Esophagus (tissue), 2 donors: ENCODE measurements at regions not wholly inside any gene's neighbourhood (a gene's known extent, or its start where the extent isn't known, plus 50 kb on each side); places are given as distances from the start of the nearest gene placed in this dataset.
"Not testable (repeated sequence)": the region's sequence is repeated elsewhere in the genome, so short reads cannot be mapped to it uniquely, and the experiment has no call there.

Experiments
- H3K27ac ChIP-seq, 2 donors: one replicate each; pipeline ENCODE4 v1.5.1; 2013; ENCODE audit warnings: low read depth in 2 of 2, mild to moderate bottlenecking in 2 of 2, inconsistent platforms in 1 of 2, low read length in 1 of 2, moderate library complexity in 1 of 2
- H3K27me3 ChIP-seq, 2 donors: one replicate each; pipeline ENCODE4 v1.6.1; 2013; ENCODE audit warnings: low read length in 2 of 2, control low read depth in 1 of 2, mild to moderate bottlenecking in 1 of 2; ENCODE audit not compliant: insufficient read depth in 2 of 2, control insufficient read depth in 1 of 2
- H3K36me3 ChIP-seq, 2 donors: one replicate each; pipeline ENCODE4 v1.6.1; 2013; ENCODE audit warnings: low read length in 1 of 2; ENCODE audit not compliant: control insufficient read depth in 2 of 2, insufficient read depth in 2 of 2
- H3K4me1 ChIP-seq, 2 donors: one replicate each; pipeline ENCODE4 v1.6.1; 2013; ENCODE audit warnings: low read length in 1 of 2; ENCODE audit not compliant: control insufficient read depth in 2 of 2, insufficient read depth in 2 of 2
- H3K4me3 ChIP-seq, 2 donors: one replicate each; pipeline ENCODE4 v1.5.1; 2013; ENCODE audit warnings: low read length in 2 of 2, mild to moderate bottlenecking in 2 of 2, low read depth in 1 of 2, moderate library complexity in 1 of 2
- H3K9me3 ChIP-seq, 2 donors: one replicate each; pipeline ENCODE4 v1.6.1; 2013; ENCODE audit warnings: mild to moderate bottlenecking in 2 of 2, low read depth in 1 of 2, low read length in 1 of 2, moderate library complexity in 1 of 2; ENCODE audit not compliant: control insufficient read depth in 2 of 2, insufficient read depth in 1 of 2
- WGBS, 2 donors: extraction: QIAGEN DNeasy Blood & Tissue Kit; methylation state at CpG; one replicate each; pipeline ENCODE4 v1.1.7; 2013; 5-methylcytosine and 5-hydroxymethylcytosine counted together
- donor health status: healthy with polysubstance abuse.
- donor health status: Bipolar disorder and iron deficiency.

DNA sequence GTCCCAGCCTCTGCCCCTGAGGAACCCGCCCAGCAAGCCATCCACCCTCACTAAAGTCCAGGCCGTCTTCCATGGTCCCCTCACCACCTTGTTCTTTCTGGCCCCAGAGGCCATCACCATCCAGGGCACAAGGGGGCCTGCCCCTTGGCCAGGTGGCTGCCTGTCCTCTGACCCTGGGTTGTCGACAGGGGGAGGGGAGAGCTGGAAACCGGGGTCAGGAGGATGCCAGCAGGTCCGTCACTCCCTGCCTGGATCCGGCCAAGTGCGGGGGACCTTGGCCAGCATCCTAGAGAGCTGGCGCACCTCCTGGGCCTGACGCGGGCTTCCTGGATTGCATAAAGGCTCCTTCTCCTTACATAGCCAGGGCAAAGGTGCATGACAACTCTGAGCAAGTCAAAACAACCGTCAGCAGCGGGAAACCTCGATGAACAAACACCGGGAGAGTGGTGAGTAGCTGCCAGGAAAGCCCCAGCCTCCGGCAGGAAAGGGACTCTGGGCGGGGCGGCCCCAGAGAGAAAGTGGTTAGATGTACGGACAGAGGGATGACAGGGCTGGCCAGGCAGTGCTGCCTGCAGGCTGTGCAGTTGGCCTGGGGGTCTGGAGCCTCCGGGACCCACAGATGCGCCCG lies 4461.2 kb upstream of the TPTE start:
- H3K27ac ChIP-seq, H3K4me3 ChIP-seq, H3K36me3 ChIP-seq, H3K27me3 ChIP-seq, H3K4me1 ChIP-seq, H3K9me3 ChIP-seq: not testable (repeated sequence)
- WGBS, 2 donors = no CpG with 5 or more reads among the region's 21 CpGs

DNA sequence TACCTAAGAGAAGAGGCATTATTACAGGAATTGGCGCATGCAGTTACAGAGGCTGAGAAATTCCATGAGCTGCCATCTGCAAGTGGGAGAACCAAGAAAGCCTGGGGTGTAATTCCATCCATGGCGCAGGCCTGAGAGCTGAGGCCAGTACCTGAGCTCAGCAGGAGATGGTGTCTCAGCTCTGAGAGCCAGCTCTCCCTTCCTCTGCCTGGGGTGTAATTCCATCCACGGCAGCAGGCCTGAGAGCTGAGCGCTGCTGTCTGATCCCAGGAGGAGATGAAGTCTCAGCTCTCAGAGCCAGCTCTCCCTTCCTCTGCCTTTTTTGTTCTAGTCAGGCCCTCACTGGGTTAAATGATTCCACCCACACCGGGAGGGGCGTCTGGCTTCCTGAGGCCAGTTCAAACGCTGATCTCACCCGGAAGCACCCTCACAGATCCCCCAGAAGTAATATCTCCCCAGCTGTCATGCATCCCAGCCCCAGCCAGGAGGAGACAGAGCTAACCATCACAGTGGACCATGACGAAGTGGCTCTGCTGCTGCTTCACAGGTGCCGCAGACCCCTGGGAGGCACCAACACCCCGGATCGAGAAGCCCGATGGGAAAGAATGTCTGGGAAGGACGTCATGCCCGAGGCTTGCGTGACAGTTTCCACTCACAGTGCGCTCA lies 4454.9 kb upstream of the TPTE start:
- no CpG with 5 or more reads among the region's 17 CpGs for WGBS, 2 donors
- not testable (repeated sequence) for H3K4me1 ChIP-seq, H3K4me3 ChIP-seq, H3K36me3 ChIP-seq, H3K9me3 ChIP-seq, H3K27ac ChIP-seq, H3K27me3 ChIP-seq

DNA sequence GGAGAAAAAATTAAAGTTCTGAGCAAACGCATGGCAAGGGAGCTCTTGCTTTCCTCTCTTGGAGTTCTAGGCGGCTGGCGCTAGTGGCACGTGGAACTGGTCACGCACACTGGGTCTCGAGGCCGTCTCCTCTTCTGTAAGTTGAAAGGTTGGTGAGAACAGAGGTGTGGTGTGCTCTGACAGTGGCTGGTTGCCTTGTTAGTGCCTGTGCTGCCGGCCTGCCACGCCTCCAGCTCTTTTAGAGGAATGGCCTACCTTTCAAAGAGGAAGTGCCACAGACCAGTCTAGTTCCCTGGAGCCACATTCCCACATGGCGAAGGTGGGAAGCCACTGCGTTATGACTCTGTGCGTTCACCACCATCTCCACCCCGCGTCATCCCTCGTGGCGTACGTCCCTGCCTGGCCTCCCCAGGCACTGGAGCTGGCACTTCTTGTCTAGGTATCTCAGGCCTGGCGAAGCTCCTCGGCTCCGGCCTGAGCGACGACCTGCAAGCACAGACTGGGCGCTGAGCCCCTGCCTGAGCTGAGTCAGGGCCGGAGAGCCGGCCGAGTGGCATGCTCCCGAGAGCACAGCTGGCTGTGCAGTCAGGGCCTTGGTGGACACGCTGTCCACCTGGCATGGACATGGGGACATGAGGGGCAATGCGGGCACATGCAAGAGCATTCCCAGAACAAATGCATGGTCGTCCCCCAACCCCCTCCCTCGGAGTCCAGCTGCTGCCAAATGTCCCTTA lies 4453.1 kb upstream of the TPTE start:
- H3K4me1 ChIP-seq, H3K27me3 ChIP-seq, H3K36me3 ChIP-seq, H3K27ac ChIP-seq, H3K4me3 ChIP-seq, H3K9me3 ChIP-seq: not testable (repeated sequence)
- no CpG with 5 or more reads among the region's 31 CpGs for WGBS, 2 donors

DNA sequence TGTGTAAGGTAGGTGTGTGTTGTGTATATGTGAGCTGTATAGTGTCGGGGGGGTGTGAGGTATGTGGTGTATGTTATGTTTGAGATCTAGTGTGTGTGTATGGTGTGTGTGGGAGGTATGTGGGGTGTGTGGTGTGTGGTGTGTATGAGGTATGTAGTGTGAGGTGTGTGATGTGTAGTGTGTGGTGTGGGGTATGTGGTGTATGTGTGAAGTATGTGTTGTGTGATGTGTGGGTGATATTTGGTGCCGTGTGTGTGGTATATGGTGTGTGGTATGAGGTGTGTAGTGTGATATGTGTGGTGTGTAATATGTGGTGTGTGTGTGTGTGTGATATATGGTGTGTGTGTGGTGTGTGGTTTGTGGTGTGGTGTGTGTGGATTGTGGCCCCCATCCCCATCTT lies 4451.2 kb upstream of the TPTE start:
- 93 to 98% methylated on average over 1 of the region's 2 CpGs for WGBS, 2 donors
- H3K4me3 ChIP-seq, H3K9me3 ChIP-seq, H3K4me1 ChIP-seq, H3K27ac ChIP-seq, H3K27me3 ChIP-seq, H3K36me3 ChIP-seq: not testable (repeated sequence)

DNA sequence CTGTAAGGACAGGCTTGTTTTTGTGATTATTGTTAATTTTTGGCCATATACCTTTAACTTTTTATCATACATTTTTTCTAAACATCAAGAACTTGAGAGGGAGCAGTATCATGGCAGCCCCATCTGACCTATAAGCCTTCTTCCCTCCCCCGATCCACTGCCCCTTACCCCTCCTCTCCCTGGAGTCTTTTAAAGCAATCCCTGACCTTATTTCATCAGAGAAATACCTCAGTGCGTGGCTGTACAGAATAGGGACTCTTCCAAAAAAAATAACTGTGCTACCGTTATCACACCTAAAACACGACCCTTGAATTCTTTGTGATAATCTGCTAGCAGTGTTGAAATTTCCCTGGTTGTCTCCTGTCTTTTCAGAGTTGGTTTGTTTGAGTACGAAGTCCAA lies 4448.7 kb upstream of the TPTE start:
- H3K4me3 ChIP-seq, H3K9me3 ChIP-seq, H3K27ac ChIP-seq, H3K27me3 ChIP-seq, H3K4me1 ChIP-seq, H3K36me3 ChIP-seq: not testable (repeated sequence)
- WGBS, 2 donors = no CpG with 5 or more reads among the region's 5 CpGs

DNA sequence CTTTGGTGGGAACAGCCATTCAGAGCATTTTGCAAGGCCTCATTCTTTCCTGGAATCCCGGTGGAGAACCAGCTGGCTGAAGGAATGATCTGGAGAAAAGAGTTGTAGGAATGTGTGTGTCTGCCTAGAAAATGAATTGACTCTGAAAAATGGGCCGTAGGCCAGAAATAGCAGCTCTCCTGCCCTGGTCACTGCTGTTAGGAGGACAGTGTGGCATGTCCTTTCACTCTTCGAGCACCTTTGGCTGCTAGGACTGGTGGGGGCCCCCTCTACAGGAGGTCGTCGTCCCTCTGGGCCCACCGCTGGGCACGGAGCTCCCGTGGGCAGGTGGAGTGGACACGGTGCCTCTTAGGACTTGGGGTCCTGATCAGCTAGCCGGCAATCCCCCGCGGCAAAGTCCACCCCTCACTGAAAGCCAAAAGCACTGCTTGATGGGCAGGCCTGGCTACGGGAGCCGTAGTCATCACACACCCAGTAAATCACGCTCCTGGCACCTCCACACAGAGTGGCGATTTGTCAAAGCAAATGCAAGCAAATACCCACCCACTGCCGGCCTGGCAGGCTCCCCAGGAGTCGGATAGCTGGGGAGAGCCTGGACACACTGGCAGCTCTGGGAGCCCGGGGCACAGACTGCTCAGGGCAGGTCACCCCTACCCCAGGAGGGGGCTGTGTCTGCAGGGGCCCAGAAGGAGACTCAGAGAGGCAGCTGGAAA lies 4447.2 kb upstream of the TPTE start:
- H3K27me3 ChIP-seq, H3K27ac ChIP-seq, H3K9me3 ChIP-seq, H3K4me1 ChIP-seq, H3K36me3 ChIP-seq, H3K4me3 ChIP-seq: not testable (repeated sequence)
- WGBS, 2 donors = no CpG with 5 or more reads among the region's 19 CpGs

DNA sequence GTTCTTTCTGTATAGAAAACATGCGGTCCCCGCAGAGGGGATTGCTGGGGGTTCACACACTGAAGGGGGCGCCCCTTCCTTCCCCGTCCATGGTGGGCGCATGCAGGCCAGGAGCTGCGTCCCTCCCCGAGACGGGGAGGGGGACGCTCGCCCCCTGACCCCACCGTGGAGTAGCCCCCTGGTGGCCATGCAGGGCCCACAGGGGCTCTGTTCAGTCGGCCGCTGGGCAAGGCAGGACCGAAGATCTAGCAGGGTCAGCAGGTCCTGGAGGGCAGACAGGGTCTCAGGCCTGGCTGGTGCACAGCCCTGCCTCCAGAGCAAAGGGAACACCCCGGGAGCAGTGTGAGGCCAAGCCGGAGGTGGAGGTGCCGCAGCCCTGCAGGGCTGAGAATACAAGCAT lies 4446.4 kb upstream of the TPTE start:
- H3K4me1 ChIP-seq, H3K9me3 ChIP-seq, H3K27me3 ChIP-seq, H3K27ac ChIP-seq, H3K4me3 ChIP-seq, H3K36me3 ChIP-seq: not testable (repeated sequence)
- no CpG with 5 or more reads among the region's 17 CpGs for WGBS, 2 donors

DNA sequence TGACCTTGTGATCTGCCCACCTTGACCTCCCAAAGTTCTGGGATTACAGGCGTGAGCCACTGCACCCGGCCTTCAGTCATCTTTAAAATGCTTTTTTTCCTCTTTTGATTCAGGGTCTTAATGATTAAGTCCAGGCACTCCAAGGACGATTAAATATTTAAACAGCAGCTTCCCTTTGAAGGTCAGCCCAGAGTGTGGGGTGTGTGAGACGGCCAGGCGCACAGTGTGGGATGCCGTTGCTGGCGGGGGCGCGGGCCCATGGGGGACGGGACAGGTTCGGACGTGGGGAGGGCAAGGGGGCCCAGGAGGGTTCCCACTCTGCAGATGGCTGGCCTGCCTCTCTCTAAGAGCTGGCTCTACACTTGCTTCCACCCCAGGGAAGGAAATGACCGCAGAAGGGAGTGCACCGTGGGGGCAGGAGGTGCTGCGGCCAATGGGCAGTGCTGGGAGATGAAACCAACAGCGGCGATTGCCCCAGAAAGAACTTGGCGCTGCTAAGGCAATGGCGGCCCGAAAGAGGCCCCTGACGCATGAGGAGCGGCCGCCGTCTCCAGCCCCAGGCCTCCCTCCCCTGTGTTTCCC lies 4445.7 kb upstream of the TPTE start:
- H3K4me3 ChIP-seq, H3K27ac ChIP-seq, H3K9me3 ChIP-seq, H3K36me3 ChIP-seq, H3K4me1 ChIP-seq, H3K27me3 ChIP-seq: not testable (repeated sequence)
- no CpG with 5 or more reads among the region's 24 CpGs for WGBS, 2 donors

DNA sequence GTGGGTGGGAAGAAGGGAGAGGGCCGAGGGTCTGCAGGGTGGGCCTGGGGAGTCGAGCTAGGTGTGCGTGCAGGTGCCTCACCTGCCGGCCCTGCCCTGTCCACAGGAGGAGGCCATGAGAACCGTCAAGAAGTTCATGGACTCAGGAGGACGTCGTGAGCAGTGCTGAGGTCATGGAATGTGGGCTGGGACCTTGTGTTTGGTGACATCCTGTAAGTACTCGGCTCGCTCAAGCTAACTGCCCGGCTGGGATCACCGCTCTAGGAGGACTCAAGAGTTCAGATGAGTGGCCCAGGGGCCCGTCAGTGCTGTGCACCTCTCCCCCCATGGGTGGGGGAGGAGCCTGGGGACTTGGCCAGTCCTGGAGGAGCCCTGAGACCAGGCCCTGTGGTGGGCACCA lies 4444.0 kb upstream of the TPTE start:
- H3K9me3 ChIP-seq, H3K27me3 ChIP-seq, H3K4me1 ChIP-seq, H3K36me3 ChIP-seq, H3K4me3 ChIP-seq, H3K27ac ChIP-seq: not testable (repeated sequence)
- no CpG with 5 or more reads among the region's 12 CpGs for WGBS, 2 donors
